A549 (cell line): ENCODE measurements at regions not wholly inside any gene's neighbourhood (a gene's known extent, or its start where the extent isn't known, plus 50 kb on each side); places are given as distances from the start of the nearest gene placed in this dataset.

Experiments used
- CBX2 ChIP-seq: fragments of 200-600 bp; sonication (generic); IDR thresholded peaks from 2 replicates; pipeline ENCODE4 v1.6.1; 2016; ENCODE audit warnings: low read depth, mild to moderate bottlenecking, borderline replicate concordance
- JUN ChIP-seq, 2 experiments: fragments of >200 bp; sonication (Bioruptor Twin); formaldehyde crosslinking; IDR thresholded peaks; 2 replicates in 1 of 2; 3 replicates in 1 of 2; pipeline ENCODE4 v1.6.1; 2016 to 2017

GRCh38 chr6:110049696-110050439 lies 71.8 kb downstream of the GPR6 start (continued):
- TF ChIP-seq JUN (IDR thresholded peaks at IDR 0.05) (no peak), CBX2 (no peak)
